Mucosa of descending colon (tissue), 3 donors: ENCODE measurements at regions not wholly inside any gene's neighbourhood (a gene's known extent, or its start where the extent isn't known, plus 50 kb on each side); places are given as distances from the start of the nearest gene placed in this dataset.
A peak's percentile ranks its signal among the peaks of the same experiment; 100 is the strongest.
"Not testable (repeated sequence)": the region's sequence is repeated elsewhere in the genome, so short reads cannot be mapped to it uniquely, and the experiment has no call there.

ENCODE experiments used
- ATAC-seq: fragments of 200-7000 bp; cut with Tn5 transposase; one replicate; pipeline ENCODE4 v1.9.1; 2020; ENCODE audit warnings: mild to moderate bottlenecking, moderate library complexity
- DNase-seq, 3 donors: peaks; one replicate each; pipeline ENCODE4 v3.0.0-alpha.2; 2020
- H3K36me3 ChIP-seq: fragments of 200-600 bp; one replicate; pipeline ENCODE4 v1.8.0; 2021; ENCODE audit warnings: low read depth, mild to moderate bottlenecking
- H3K4me1 ChIP-seq: fragments of 200-600 bp; one replicate; pipeline ENCODE4 v1.8.0; 2021; ENCODE audit warnings: low read depth, mild to moderate bottlenecking
- H3K4me3 ChIP-seq: fragments of 200-600 bp; one replicate; pipeline ENCODE4 v1.8.0; 2021; ENCODE audit warnings: mild to moderate bottlenecking
- H3K9me3 ChIP-seq: fragments of 200-600 bp; one replicate; pipeline ENCODE4 v1.8.0; 2021; ENCODE audit warnings: mild to moderate bottlenecking
- intact Hi-C, 2 donors: fragments of 100-400 bp; cut with DNase I in 1 of 2; cut with micrococcal nuclease in 1 of 2; formaldehyde crosslinking; loops; one replicate each; pipeline versions ENCODE4 v1.11.0 to v1.11.1; 2022; cut with DNase I, micrococcal nuclease
- TF ChIP-seq, protein P1 (sequence below): fragments of 200-600 bp; IDR thresholded peaks from one replicate; pipeline ENCODE4 v1.8.0; 2022; ENCODE audit warnings: antibody characterized with exemption, mild to moderate bottlenecking
- donor health status: DM: no; HTN: no; CAD: no; lungs with moderate emphysema.
- donor health status: DM: no; HTN: no; CAD: no.
- donor health status: DM: no; HTN: yes; CAD: no.

DNA sequence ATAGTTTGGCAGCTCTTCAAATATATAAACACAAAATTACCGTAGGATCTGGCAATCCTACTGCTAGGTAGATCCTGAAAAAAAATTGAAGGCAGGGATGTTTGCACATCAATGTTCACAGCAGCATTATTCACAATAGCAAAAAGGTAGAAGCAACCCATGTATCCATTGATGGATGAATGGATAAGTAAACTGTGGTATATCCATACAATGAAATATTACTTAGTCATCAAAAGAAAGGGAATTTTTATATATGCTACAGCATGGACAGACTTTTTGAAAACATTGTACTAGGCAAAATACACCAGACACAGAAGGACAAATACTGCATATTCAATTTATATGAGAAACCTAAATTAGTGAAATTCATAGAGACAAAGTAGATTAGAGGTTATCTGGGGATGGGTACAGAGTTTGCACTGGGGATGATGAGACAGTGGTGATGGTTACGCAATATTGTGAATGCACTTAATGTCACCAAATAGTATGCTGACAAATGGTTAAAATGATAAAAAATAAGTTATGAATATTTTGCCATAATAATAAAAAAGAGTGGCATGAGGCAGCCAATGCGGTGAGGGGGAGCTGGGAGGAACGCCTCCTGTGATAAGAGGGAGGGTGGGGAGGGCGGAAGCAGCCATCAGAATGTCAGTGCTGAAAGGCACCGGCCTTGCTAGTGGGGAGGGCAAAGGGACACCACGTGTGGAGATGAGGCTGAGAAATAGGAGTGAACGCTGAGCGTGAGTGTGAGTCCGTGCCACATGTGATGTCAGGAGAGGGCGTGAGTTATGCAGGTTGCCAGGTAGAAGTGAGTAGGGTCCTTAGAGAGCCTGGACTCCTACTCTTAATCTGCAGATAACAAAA, 386.1 kb upstream of the PODXL start:
- H3K4me1 ChIP-seq, result peaks cover 2% of the 10 kb centered on the region
- H3K9me3 ChIP-seq, result no peaks in the 10 kb centered on the region
- no peak for ATAC-seq
- TF ChIP-seq, protein P1, sequence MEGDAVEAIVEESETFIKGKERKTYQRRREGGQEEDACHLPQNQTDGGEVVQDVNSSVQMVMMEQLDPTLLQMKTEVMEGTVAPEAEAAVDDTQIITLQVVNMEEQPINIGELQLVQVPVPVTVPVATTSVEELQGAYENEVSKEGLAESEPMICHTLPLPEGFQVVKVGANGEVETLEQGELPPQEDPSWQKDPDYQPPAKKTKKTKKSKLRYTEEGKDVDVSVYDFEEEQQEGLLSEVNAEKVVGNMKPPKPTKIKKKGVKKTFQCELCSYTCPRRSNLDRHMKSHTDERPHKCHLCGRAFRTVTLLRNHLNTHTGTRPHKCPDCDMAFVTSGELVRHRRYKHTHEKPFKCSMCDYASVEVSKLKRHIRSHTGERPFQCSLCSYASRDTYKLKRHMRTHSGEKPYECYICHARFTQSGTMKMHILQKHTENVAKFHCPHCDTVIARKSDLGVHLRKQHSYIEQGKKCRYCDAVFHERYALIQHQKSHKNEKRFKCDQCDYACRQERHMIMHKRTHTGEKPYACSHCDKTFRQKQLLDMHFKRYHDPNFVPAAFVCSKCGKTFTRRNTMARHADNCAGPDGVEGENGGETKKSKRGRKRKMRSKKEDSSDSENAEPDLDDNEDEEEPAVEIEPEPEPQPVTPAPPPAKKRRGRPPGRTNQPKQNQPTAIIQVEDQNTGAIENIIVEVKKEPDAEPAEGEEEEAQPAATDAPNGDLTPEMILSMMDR, result no peak
- H3K36me3 ChIP-seq, result no peaks in the 10 kb centered on the region
- no peak overlapping the region for H3K4me3 ChIP-seq
- intact Hi-C loops, result no loop called here
- DNase-seq, result no peak

GRCh38 chr7:131941291-131941690, 384.9 kb upstream of the PODXL start:
- intact Hi-C loops, result no loop called here

GRCh38 chr7:131940621-131941165, 384.3 kb upstream of the PODXL start:
- TF ChIP-seq, protein P1, result no peak
- intact Hi-C loops, result no loop called here
- ATAC-seq, result no peak

More at GRCh38 chr7:131941291-131941690, 384.9 kb upstream of the PODXL start:
- peaks cover 2% of the 10 kb centered on the region for H3K4me1 ChIP-seq
- no peak for ATAC-seq
- DNase-seq, result no peak
- TF ChIP-seq, protein P1, result no peak
- H3K4me3 ChIP-seq, result no peak overlapping the region
- H3K36me3 ChIP-seq, result no peaks in the 10 kb centered on the region
- no peaks in the 10 kb centered on the region for H3K9me3 ChIP-seq

DNA sequence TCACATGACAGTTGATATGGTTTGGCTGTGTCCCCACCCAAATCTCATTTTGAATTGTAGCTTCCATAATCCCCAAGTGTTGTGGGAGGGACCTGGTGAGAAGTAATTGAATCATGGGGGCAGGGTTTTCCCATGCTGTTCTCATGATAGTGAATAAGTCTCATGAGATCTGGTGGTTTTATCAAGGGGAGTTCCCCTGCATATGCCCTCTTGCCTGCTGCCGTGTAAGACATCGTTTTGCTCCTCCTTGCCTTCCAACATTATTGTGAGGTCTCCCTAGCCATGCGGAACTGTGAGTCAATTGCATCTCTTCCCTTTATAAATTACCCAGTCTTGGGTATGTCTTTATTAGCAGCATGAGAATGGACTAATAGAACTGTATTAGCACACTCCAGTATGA, 382.4 kb upstream of the PODXL start:
- H3K4me1 ChIP-seq, ATAC-seq, H3K9me3 ChIP-seq, DNase-seq, intact Hi-C loops, H3K36me3 ChIP-seq, H3K4me3 ChIP-seq: not testable (repeated sequence)

More at GRCh38 chr7:131940621-131941165, 384.3 kb upstream of the PODXL start:
- Histone ChIP-seq H3K4me3 (no peak overlapping the region), H3K4me1 (peaks cover 2% of the 10 kb centered on the region), H3K9me3 (no peaks in the 10 kb centered on the region), H3K36me3 (no peaks in the 10 kb centered on the region)
- no peak for DNase-seq

DNA sequence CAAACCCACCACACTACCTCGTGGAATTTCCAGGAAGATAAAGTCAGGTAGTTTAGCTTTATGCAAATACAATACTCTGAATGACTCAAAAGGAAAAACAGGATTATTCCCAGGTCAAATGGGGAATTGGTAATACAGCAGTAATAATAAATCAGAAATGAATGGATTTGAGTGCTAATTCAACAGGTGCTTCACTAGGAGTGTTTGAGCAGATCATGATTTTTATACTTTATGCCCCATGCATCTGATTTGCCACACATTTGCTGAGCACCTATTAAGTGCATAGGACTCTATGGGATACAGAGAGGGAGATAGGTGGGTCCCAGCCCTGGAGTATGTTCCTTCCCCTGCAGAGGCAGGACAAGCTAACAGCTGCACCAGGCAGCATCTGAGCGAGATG, 381.4 kb upstream of the PODXL start:
- Histone ChIP-seq H3K4me3 (no peak overlapping the region), H3K9me3 (no peaks in the 10 kb centered on the region), H3K4me1 (peaks cover 8% of the 10 kb centered on the region), H3K36me3 (no peaks in the 10 kb centered on the region)
- ATAC-seq, result no peak
- TF ChIP-seq, protein P1, result no peak
- DNase-seq, result no peak
- intact Hi-C loops, result no loop called here

DNA sequence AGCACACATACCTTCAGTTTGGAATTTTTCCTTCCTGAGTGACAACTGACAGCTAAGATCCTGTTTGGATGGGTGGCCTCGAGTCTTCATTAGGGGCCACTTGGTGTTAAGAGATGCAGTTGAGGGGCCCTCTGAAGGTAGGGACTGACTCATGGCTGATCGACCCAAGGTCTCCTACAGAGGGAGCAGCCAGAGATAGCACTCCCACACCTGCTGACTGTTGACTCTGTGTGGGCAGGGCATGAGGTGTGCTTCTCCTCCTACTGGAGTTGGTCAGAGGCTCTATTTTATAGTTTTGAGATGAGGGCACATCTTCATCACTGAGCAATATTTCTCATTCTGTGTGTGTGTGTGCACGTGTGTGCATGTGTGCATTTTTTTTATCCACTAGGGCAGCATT, 378.8 kb upstream of the PODXL start:
- intact Hi-C loops, result no loop called here
- Histone ChIP-seq H3K4me3 (no peak overlapping the region), H3K9me3 (no peaks in the 10 kb centered on the region), H3K4me1 (peaks cover 8% of the 10 kb centered on the region), H3K36me3 (no peaks in the 10 kb centered on the region)
- TF ChIP-seq, protein P1, result no peak
- peak; percentile 81 for ATAC-seq
- DNase-seq, result no peak
